Inferior parietal cortex (tissue), 1 donor: ENCODE measurements at regions not wholly inside any gene's neighbourhood (a gene's known extent, or its start where the extent isn't known, plus 50 kb on each side); places are given as distances from the start of the nearest gene placed in this dataset.
"Not testable (repeated sequence)": the region's sequence is repeated elsewhere in the genome, so short reads cannot be mapped to it uniquely, and the experiment has no call there.

Experiments
- DNase-seq: peaks from one replicate; pipeline ENCODE4 v3.0.0-alpha.2; 2016; ENCODE audit errors: extremely low spot score

GRCh38 chr9:126056312-126057021 lies 270.2 kb upstream of the MVB12B start:
- DNase-seq, result no peak

GRCh38 chr9:126057121-126057825 lies 269.4 kb upstream of the MVB12B start:
- DNase-seq, result no peak

- DNase-seq, result no peak
These were observed 268.6 kb upstream of the MVB12B start for GRCh38 chr9:126058011-126058531.

DNA sequence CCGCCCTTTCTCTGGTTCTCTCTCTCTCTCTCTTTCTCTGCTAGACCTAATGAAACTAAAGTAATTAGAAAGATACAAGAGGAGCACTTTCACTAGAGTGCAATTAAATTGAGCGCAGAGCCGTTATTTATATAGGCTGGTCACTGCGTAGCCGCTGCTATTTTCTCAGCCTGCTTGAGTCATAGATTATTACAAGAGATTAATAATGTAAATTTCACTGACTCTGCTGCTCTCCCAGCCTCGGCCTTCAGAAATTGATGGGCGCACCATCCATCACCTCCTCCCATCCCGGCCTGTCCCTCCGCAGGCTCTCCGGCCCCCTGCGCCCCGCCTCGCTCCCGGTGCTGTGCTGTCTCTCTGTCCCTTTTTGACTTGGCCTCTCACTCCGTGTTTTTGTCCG lies 268.0 kb upstream of the MVB12B start:
- DNase-seq, result no peak

- DNase-seq, result no peak
These were observed 265.1 kb upstream of the MVB12B start for GRCh38 chr9:126061575-126061974.

GRCh38 chr9:126062158-126062886 lies 264.3 kb upstream of the MVB12B start:
- DNase-seq, result no peak

- DNase-seq, result no peak
These were observed 263.3 kb upstream of the MVB12B start for GRCh38 chr9:126063326-126063725.

- DNase-seq, result no peak
These were observed 260.5 kb upstream of the MVB12B start for GRCh38 chr9:126066131-126066530.

DNA sequence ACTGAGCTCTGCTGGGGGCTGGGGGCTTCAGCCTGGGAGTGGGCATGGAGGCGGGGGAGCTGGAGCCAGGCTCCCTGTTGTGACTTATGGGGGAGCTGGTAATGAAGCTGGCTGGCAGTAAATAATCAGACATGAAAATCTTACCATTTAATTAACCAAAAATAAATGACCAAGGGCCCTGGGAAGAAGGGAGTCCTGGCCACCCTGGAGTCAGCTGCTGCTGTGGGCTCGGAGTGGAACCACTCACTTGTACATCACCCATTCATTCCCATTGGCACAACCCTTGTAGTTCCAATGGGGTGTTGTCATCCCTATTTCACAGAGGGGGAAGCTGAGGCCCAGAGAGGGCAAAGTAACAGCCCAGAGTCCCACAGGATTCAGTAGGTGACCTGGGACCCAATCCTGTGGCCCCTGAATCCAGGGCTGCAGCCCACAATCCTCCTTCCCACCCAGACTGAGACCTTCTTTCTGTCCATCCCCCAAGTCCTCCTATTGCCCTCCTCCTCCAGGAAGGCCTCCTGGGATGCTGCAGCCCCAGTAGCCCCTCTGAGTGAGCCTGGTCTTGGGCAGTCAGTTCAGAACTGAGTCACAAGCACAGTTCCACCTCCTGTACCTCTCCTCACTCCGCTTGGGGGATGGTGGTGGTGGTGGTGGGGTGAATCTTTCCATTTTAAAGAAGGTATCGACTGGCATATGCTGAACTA lies 259.4 kb upstream of the MVB12B start:
- DNase-seq, result no peak

- no peak for DNase-seq
These were observed 257.9 kb upstream of the MVB12B start for GRCh38 chr9:126068534-126069230.

GRCh38 chr9:126069400-126069955 lies 257.2 kb upstream of the MVB12B start:
- no peak for DNase-seq

- no peak for DNase-seq
These were observed 256.5 kb upstream of the MVB12B start for GRCh38 chr9:126070058-126070655.

DNA sequence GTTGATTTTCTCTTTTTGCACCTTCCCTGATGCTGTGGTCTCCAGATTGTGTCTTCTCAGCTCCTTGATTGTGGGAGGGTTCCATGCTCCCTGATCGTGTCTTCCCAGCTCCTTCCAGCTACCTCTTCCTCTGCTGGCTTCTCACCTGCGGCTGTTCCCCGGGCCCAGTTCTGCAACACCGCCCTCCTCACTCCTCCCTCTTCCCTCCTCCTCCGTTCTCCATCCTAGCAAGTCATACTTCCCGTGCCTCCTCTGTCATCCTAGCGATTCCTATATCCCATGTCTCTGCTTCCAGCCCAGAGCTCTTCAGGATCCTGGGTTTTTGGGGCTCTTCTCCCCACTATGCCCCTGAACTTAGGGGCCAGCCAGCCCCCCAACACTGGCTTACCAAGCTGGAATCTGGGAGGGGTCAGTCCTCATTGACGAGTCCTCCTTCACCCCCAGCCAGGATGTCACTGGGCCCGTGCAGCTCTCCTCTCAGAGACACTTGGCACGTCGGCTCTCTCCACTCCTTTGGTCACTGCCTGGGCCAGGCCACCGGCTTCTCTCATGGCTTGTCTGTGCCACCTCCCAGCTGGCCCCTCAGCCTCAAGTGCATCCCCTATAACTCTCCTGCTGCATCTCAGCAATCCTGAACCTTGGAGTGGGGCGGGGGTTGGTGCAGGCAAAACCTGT lies 255.4 kb upstream of the MVB12B start:
- DNase-seq, result no peak

DNA sequence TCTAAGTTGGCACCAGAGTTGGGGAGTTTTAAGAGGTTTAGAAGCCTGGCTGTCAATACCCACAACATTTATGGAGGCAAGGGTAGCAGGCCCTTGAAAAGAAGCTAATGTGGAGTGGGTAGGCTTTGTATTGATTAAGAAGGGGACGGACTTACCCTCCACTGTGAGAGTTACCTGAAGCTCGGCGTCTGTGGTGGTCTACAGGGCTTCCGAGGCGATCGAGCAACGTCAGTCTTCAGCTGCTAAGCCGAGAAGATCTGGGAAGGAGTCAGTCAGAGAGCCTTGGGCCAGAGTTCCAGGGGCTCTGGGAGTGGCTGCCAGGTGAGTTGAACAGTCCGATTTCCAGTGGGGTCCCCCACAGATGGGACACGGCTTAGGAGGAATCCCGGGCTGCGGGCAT lies 249.0 kb upstream of the MVB12B start:
- not testable (repeated sequence) for DNase-seq

GRCh38 chr9:126080641-126081040 lies 246.0 kb upstream of the MVB12B start:
- DNase-seq, result no peak

GRCh38 chr9:126081746-126082145 lies 244.9 kb upstream of the MVB12B start:
- DNase-seq, result no peak

DNA sequence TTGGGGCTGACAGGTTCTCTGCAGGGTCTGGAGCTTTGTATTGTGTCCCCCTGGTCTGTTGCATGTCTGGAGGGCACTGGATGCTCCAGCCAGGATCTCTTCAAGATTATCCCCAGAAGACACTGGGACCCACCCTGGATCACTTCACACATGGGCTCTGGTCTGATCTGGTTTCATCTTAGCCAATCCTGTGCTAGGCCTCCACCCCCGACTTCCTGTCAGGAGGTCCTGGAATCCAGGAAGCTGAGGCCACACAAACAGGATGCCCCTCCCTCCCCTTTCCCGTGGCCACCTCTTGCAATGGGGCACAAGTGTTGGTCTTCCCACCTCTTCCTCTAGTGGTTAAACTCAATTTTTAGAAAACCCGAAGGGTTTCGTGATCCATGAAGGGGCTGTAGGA lies 242.6 kb upstream of the MVB12B start:
- no peak for DNase-seq

DNA sequence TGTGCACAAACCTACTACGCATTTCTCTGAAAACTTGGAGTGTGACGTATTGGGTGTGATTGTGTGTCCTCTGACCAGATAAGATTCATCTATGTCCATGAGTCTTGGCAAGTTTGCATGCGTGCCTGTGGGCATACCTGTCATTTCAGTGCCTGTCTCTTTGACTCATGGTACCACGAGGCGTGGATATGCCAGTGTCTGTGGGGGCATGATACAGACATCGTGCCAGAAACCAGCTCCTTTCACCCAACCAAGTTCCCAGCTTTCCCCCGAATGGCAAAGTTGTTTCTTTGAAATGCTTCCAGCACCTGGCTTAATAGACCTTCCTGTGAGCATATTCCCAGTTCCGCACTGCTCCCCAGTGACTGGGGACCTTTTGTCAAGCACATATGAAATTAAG lies 241.9 kb upstream of the MVB12B start:
- DNase-seq, result no peak

DNA sequence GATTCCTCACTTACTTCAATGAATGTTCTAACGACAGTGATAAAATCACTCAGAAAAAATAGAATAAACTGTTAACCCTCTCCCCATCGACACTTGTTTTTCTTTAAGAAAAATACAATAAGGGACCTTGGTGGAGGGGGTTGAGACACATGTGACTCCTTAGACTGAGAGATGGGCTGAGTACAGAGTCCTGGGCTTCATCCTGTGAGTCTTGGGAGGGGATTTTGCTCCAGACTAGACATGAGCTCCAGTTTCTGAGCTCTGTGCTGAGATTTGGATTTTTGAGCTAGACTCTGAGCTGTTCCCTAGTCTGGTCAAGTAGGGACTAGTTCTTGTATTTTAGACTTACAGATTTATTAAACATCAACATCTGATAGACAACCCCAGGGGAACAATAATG lies 241.5 kb upstream of the MVB12B start:
- no peak for DNase-seq

- no peak for DNase-seq
These were observed 238.3 kb upstream of the MVB12B start for GRCh38 chr9:126088336-126088735.
